MM.1S (cell line): ENCODE measurements at regions not wholly inside any gene's neighbourhood (a gene's known extent, or its start where the extent isn't known, plus 50 kb on each side); places are given as distances from the start of the nearest gene placed in this dataset.

ENCODE experiments used
- EZH2 ChIP-seq: fragments of 300-600 bp; sonication (generic); optimal IDR thresholded peaks from 2 replicates; pipeline ENCODE3; 2017; ENCODE audit warnings: low read depth, mild to moderate bottlenecking, antibody characterized with exemption, low read length, mixed read lengths
- EZH2phosphoT487 ChIP-seq: fragments of 300-600 bp; sonication (generic); IDR thresholded peaks from 2 replicates; pipeline ENCODE4 v1.6.1; 2018; ENCODE audit warnings: antibody characterized with exemption, low read length
- TF ChIP-seq, protein P1 (sequence below): fragments of 300-600 bp; sonication (generic); IDR thresholded peaks from 2 replicates; pipeline ENCODE4 v1.5.1; 2016; ENCODE audit warnings: antibody characterized with exemption, low read length, mixed read lengths

DNA sequence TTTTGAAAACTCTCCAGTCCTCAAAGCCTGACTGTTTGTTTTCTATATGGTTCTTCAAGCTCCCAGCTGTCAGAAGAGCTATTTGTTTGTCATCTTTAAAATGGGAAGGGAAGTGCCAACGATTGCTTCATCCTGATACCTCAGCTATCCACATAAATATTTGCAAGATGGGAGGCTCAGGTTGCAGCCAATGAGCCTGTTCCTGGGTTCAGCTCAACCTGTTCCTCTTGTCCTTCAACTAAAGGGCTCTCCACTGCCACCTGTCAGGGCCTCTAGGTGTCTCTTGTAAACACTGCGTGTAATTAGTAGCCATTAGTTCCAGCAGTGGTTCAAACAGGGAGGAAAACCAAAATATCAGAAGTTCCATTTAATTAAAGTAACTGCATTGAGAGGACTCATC lies 445.1 kb downstream of the AJAP1 start:
- TF ChIP-seq, protein P1, sequence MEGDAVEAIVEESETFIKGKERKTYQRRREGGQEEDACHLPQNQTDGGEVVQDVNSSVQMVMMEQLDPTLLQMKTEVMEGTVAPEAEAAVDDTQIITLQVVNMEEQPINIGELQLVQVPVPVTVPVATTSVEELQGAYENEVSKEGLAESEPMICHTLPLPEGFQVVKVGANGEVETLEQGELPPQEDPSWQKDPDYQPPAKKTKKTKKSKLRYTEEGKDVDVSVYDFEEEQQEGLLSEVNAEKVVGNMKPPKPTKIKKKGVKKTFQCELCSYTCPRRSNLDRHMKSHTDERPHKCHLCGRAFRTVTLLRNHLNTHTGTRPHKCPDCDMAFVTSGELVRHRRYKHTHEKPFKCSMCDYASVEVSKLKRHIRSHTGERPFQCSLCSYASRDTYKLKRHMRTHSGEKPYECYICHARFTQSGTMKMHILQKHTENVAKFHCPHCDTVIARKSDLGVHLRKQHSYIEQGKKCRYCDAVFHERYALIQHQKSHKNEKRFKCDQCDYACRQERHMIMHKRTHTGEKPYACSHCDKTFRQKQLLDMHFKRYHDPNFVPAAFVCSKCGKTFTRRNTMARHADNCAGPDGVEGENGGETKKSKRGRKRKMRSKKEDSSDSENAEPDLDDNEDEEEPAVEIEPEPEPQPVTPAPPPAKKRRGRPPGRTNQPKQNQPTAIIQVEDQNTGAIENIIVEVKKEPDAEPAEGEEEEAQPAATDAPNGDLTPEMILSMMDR: no peak
- TF ChIP-seq EZH2 (no peak), EZH2phosphoT487 (no peak)
